ENCODE measurements at regions not wholly inside any gene's neighbourhood (a gene's known extent, or its start where the extent isn't known, plus 50 kb on each side); places are given as distances from the start of the nearest gene placed in this dataset.

GRCh38 chr7:81221527-81222217, 302.8 kb upstream of the SEMA3C start:
- Mint-ChIP-seq H3K27me3 (no peaks in the 10 kb centered on the region), H3K4me3 (no peak overlapping the region), H3K27ac (no peak overlapping the region), H3K4me1 (ENCODE audit: unreplicated experiment) (no peaks in the 10 kb centered on the region), H3K9me3 (peaks cover 16% of the 10 kb centered on the region), H3K36me3 (peaks cover 3% of the 10 kb centered on the region)
- TF ChIP-seq, protein P1, sequence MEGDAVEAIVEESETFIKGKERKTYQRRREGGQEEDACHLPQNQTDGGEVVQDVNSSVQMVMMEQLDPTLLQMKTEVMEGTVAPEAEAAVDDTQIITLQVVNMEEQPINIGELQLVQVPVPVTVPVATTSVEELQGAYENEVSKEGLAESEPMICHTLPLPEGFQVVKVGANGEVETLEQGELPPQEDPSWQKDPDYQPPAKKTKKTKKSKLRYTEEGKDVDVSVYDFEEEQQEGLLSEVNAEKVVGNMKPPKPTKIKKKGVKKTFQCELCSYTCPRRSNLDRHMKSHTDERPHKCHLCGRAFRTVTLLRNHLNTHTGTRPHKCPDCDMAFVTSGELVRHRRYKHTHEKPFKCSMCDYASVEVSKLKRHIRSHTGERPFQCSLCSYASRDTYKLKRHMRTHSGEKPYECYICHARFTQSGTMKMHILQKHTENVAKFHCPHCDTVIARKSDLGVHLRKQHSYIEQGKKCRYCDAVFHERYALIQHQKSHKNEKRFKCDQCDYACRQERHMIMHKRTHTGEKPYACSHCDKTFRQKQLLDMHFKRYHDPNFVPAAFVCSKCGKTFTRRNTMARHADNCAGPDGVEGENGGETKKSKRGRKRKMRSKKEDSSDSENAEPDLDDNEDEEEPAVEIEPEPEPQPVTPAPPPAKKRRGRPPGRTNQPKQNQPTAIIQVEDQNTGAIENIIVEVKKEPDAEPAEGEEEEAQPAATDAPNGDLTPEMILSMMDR (conservative IDR thresholded peaks at IDR 0.05): no peak
- DNase-seq (ENCODE audit: extremely low spot score, unreplicated experiment): no peak

DNA sequence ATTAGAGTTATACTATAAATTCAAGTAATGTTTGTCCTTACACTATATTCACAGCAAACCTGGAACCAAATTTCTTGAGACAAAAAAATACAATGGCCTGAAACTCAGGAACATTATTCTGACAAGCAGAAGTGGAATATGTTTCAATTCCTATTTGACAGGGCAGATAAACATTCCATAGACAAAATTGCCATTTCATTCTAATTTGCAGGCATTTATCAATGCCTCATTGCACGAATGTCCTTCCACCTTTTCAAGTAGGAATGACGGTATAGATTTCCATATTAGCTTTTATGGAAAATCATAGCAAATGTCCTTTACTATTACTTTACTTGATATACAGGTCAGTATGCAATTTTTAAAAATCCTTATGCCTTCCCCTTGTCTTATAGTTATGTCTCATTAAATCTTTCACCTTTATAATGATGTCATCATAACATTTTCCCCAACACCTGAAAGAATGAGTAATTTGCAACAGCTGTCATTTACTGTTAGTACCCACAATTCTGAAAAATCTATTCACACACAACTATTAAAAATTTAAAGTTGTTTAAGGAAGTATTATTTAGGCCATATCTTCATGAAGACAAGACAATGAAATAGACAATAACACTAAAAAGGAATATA, 299.7 kb upstream of the SEMA3C start:
- Mint-ChIP-seq H3K27me3 (no peaks in the 10 kb centered on the region), H3K36me3 (no peaks in the 10 kb centered on the region), H3K4me1 (ENCODE audit: unreplicated experiment) (no peaks in the 10 kb centered on the region), H3K9me3 (peaks cover 7% of the 10 kb centered on the region), H3K4me3 (no peak overlapping the region), H3K27ac (no peak overlapping the region)
- DNase-seq (ENCODE audit: extremely low spot score, unreplicated experiment): no peak
- TF ChIP-seq, protein P1 (conservative IDR thresholded peaks at IDR 0.05): no peak

DNA sequence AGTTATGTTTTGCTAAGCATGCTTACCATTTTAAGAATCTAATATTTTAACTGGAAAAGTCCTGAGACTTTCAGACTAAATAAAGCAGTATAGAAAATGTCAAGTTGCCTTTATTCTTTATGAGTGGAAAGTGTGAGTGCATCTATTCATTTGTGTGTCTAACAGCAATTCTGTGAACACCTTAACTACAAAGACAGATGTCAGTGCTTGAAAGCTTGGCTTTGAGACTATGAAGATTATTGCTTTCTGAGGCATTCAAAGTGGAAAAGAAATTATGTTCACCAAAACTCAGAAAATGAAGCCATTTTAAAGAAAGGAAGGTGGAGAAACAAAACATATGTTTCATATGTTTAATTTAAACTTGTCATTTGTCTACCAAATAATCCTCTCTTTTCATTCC, 294.5 kb upstream of the SEMA3C start:
- H3K4me1 Mint-ChIP-seq (ENCODE audit: unreplicated experiment): no peaks in the 10 kb centered on the region
- no peaks in the 10 kb centered on the region for H3K27me3 Mint-ChIP-seq
- TF ChIP-seq, protein P1 (conservative IDR thresholded peaks at IDR 0.05): no peak
- H3K9me3 Mint-ChIP-seq: no peaks in the 10 kb centered on the region
- no peak overlapping the region for H3K27ac Mint-ChIP-seq
- H3K36me3 Mint-ChIP-seq: no peaks in the 10 kb centered on the region
- H3K4me3 Mint-ChIP-seq: no peak overlapping the region
- DNase-seq (ENCODE audit: extremely low spot score, unreplicated experiment): no peak

- TF ChIP-seq, protein P1 (conservative IDR thresholded peaks at IDR 0.05): no peak
- H3K4me1 Mint-ChIP-seq (ENCODE audit: unreplicated experiment): no peaks in the 10 kb centered on the region
- H3K4me3 Mint-ChIP-seq: no peak overlapping the region
- no peak overlapping the region for H3K27ac Mint-ChIP-seq
- H3K9me3 Mint-ChIP-seq: no peaks in the 10 kb centered on the region
- no peak for DNase-seq (ENCODE audit: extremely low spot score, unreplicated experiment)
- H3K27me3 Mint-ChIP-seq: no peaks in the 10 kb centered on the region
- H3K36me3 Mint-ChIP-seq: no peaks in the 10 kb centered on the region
These were observed 293.1 kb upstream of the SEMA3C start for GRCh38 chr7:81211934-81212320.

- no peak for DNase-seq (ENCODE audit: extremely low spot score, unreplicated experiment)
- TF ChIP-seq, protein P1 (conservative IDR thresholded peaks at IDR 0.05): no peak
- no peaks in the 10 kb centered on the region for H3K9me3 Mint-ChIP-seq
- H3K36me3 Mint-ChIP-seq: no peaks in the 10 kb centered on the region
- H3K27me3 Mint-ChIP-seq: no peaks in the 10 kb centered on the region
- H3K4me3 Mint-ChIP-seq: no peak overlapping the region
- no peak overlapping the region for H3K27ac Mint-ChIP-seq
- H3K4me1 Mint-ChIP-seq (ENCODE audit: unreplicated experiment): no peaks in the 10 kb centered on the region
These were observed 292.5 kb upstream of the SEMA3C start for GRCh38 chr7:81211204-81211933.

Measured in type B pancreatic cell (in vitro differentiated cells).